Mesendoderm (in vitro differentiated cells): ENCODE measurements at regions not wholly inside any gene's neighbourhood (a gene's known extent, or its start where the extent isn't known, plus 50 kb on each side); places are given as distances from the start of the nearest gene placed in this dataset.

ENCODE experiments used
- DNase-seq: peaks from one replicate; pipeline ENCODE4 v3.0.0; 2013
- H2AK5ac ChIP-seq: 2 replicates; pipeline ENCODE4 v1.6.1; 2013; ENCODE audit warnings: low read length, inconsistent platforms
- H2BK120ac ChIP-seq: 2 replicates; pipeline ENCODE4 v1.6.1; 2013; ENCODE audit warnings: low read depth, mild to moderate bottlenecking, low read length, moderate library complexity, mixed read lengths
- H2BK15ac ChIP-seq: replicated peaks from 2 replicates; pipeline ENCODE4 v1.6.1; 2013; ENCODE audit warnings: low read depth, mild to moderate bottlenecking, moderate library complexity
- H2BK5ac ChIP-seq: 2 replicates; pipeline ENCODE4 v1.6.1; 2013; ENCODE audit warnings: low read length, inconsistent platforms
- H3K18ac ChIP-seq: 2 replicates; pipeline ENCODE4 v1.6.1; 2013; ENCODE audit warnings: mild to moderate bottlenecking, low read length, mixed read lengths
- H3K23ac ChIP-seq: one replicate; pipeline ENCODE4 v1.6.1; 2013; ENCODE audit warnings: low read length
- H3K27ac ChIP-seq: 2 replicates; pipeline ENCODE4 v1.5.1; 2013; ENCODE audit warnings: low read depth, mild to moderate bottlenecking, inconsistent platforms, low read length, moderate library complexity
- H3K27me3 ChIP-seq: 2 replicates; pipeline ENCODE4 v1.6.1; 2013; ENCODE audit warnings: low read length, control low read depth, mild to moderate bottlenecking, inconsistent platforms; ENCODE audit not compliant: insufficient read depth, poor library complexity
- H3K36me3 ChIP-seq: 2 replicates; pipeline ENCODE4 v1.6.1; 2013; ENCODE audit warnings: low read length, inconsistent platforms; ENCODE audit not compliant: control insufficient read depth, insufficient read depth
- H3K4ac ChIP-seq: one replicate; pipeline ENCODE4 v1.6.1; 2013; ENCODE audit warnings: low read depth, mild to moderate bottlenecking, low read length, moderate library complexity
- H3K4me1 ChIP-seq: 2 replicates; pipeline ENCODE4 v1.6.1; 2013; ENCODE audit warnings: low read depth, low read length, inconsistent platforms; ENCODE audit not compliant: control insufficient read depth
- H3K4me2 ChIP-seq: 2 replicates; pipeline ENCODE4 v1.6.1; 2013; ENCODE audit warnings: low read length
- H3K4me3 ChIP-seq: 2 replicates; pipeline ENCODE4 v1.5.1; 2013; ENCODE audit warnings: mild to moderate bottlenecking, low read length
- H3K56ac ChIP-seq: one replicate; pipeline ENCODE4 v1.6.1; 2013; ENCODE audit warnings: low read length
- H3K79me1 ChIP-seq: 2 replicates; pipeline ENCODE4 v1.6.1; 2013; ENCODE audit warnings: low read length, inconsistent platforms
- H3K79me2 ChIP-seq: 2 replicates; pipeline ENCODE4 v1.6.1; 2013; ENCODE audit warnings: mild to moderate bottlenecking, low read length; ENCODE audit not compliant: control insufficient read depth, insufficient read depth
- H3K9ac ChIP-seq: 2 replicates; pipeline ENCODE4 v1.6.1; 2013; ENCODE audit warnings: low read length, inconsistent platforms
- H4K5ac ChIP-seq: one replicate; pipeline ENCODE4 v1.6.1; 2013; ENCODE audit warnings: low read length
- H4K8ac ChIP-seq: one replicate; pipeline ENCODE4 v1.6.1; 2013; ENCODE audit warnings: low read depth, mild to moderate bottlenecking, control low read depth, low read length, moderate library complexity
- WGBS: extraction: QIAGEN DNeasy Blood & Tissue Kit; methylation state at CpG from one replicate; pipeline ENCODE4 v1.1.7; 2013; ENCODE audit warnings: low lambda C conversion rate, missing lambda C conversion rate; ENCODE audit not compliant: insufficient coverage; ENCODE audit errors: extremely low coverage; 5-methylcytosine and 5-hydroxymethylcytosine counted together

- DNase-seq: no peak
- Histone ChIP-seq H2AK5ac (no peak overlapping the region), H2BK5ac (no peak overlapping the region), H3K9ac (no peak overlapping the region), H3K79me2 (no peaks in the 10 kb centered on the region), H3K36me3 (no peaks in the 10 kb centered on the region), H3K4me1 (no peaks in the 10 kb centered on the region), H2BK120ac (no peak overlapping the region), H3K4me2 (no peak overlapping the region), H4K8ac (no peak overlapping the region), H3K4me3 (no peak overlapping the region), H3K18ac (no peak overlapping the region), H3K23ac (no peak overlapping the region), H3K4ac (no peak overlapping the region), H2BK15ac (no peak overlapping the region), H3K79me1 (no peaks in the 10 kb centered on the region), H3K27me3 (no peaks in the 10 kb centered on the region), H3K56ac (no peak overlapping the region), H3K27ac (no peak overlapping the region), H4K5ac (no peak overlapping the region)
- WGBS: no CpG with 5 or more reads among the region's 24 CpGs
These were observed 92.8 kb downstream of the RBFOX3 start for GRCh38 chr17:79517827-79518584.

- no peak overlapping the region for H3K18ac ChIP-seq
- H3K4me2 ChIP-seq: no peak overlapping the region
- no peak overlapping the region for H3K4me3 ChIP-seq
- WGBS: no CpG with 5 or more reads among the region's 21 CpGs
- no peak overlapping the region for H3K23ac ChIP-seq
- no peak overlapping the region for H2BK120ac ChIP-seq
- no peak overlapping the region for H3K9ac ChIP-seq
- H3K4ac ChIP-seq: no peak overlapping the region
- no peak overlapping the region for H4K8ac ChIP-seq
- no peaks in the 10 kb centered on the region for H3K36me3 ChIP-seq
- no peak overlapping the region for H2AK5ac ChIP-seq
- H2BK5ac ChIP-seq: no peak overlapping the region
- H3K4me1 ChIP-seq: no peaks in the 10 kb centered on the region
- H3K27ac ChIP-seq: no peak overlapping the region
- no peaks in the 10 kb centered on the region for H3K79me2 ChIP-seq
- no peaks in the 10 kb centered on the region for H3K79me1 ChIP-seq
- H3K56ac ChIP-seq: no peak overlapping the region
- H2BK15ac ChIP-seq: no peak overlapping the region
- H4K5ac ChIP-seq: no peak overlapping the region
- H3K27me3 ChIP-seq: no peaks in the 10 kb centered on the region
- DNase-seq: no peak
These were observed 94.9 kb downstream of the RBFOX3 start for GRCh38 chr17:79515646-79516571.

DNA sequence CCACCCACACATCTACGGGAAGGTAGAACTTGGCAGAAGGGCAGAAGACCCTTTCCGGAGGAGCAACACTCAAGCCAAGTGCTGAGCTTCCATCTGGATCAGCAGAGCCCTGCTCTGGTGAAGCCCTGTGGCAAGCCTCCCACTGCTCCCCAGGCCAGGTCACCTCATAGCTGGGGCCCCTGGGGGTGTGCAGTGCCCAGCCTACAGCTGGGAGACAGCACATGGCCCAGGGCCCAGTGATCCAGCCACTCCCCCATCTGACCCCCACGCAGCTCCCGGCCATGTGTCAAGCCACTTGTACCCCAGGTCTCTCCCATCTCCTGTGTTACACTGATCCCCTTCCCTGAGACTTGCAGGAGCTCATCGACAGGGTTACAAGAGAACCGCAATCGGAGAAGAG, 95.7 kb downstream of the RBFOX3 start:
- no peak overlapping the region for H3K4ac ChIP-seq
- H3K79me1 ChIP-seq: no peaks in the 10 kb centered on the region
- H4K8ac ChIP-seq: no peak overlapping the region
- no peak overlapping the region for H3K23ac ChIP-seq
- no peak overlapping the region for H3K4me2 ChIP-seq
- no peaks in the 10 kb centered on the region for H3K4me1 ChIP-seq
- H2BK120ac ChIP-seq: no peak overlapping the region
- no peaks in the 10 kb centered on the region for H3K27me3 ChIP-seq
- no peak overlapping the region for H3K9ac ChIP-seq
- H3K4me3 ChIP-seq: no peak overlapping the region
- no peak overlapping the region for H2BK5ac ChIP-seq
- no peak for DNase-seq
- no CpG with 5 or more reads among the region's 7 CpGs for WGBS
- no peak overlapping the region for H4K5ac ChIP-seq
- H3K56ac ChIP-seq: no peak overlapping the region
- H3K18ac ChIP-seq: no peak overlapping the region
- no peak overlapping the region for H2BK15ac ChIP-seq
- no peaks in the 10 kb centered on the region for H3K36me3 ChIP-seq
- no peaks in the 10 kb centered on the region for H3K79me2 ChIP-seq
- H3K27ac ChIP-seq: no peak overlapping the region
- no peak overlapping the region for H2AK5ac ChIP-seq

DNA sequence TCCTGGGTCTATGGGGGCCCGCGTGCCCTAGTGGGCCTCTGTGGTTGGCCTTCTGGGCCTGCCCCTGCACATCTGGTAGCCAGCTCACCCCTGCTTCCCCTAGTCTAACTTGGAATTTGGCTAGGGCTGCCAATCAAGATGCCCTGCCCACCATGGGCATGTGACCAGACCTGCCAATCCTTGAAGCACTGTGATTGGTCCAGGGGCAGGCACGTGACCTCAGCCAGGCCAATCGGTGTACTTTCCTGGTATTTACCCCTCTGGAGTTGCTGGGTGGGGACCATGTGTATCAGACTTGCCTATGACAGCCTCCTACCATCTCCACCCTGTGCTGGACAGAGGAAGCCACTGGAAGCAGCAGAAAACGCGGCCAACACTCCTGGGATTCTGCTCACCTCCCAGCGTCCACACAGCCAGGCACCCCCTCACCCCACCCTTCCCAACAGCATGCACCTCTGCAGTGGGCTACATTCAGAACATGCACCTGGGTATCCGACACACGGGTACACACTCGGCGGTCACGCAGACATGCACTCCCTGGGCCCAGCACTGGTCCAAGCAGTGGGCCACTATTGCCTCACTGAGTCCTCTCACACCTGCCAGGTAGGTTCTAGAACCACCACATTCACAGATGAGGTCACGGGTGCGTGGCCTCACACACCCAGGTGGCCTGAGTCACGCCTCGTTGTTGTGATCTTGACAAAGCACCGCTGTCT, 96.9 kb downstream of the RBFOX3 start:
- Histone ChIP-seq H3K4me3 (no peak overlapping the region), H2BK15ac (no peak overlapping the region), H4K5ac (no peak overlapping the region), H2BK120ac (no peak overlapping the region), H3K4me1 (no peaks in the 10 kb centered on the region), H3K79me2 (no peaks in the 10 kb centered on the region), H3K56ac (no peak overlapping the region), H2AK5ac (no peak overlapping the region), H2BK5ac (no peak overlapping the region), H3K4me2 (no peak overlapping the region), H3K36me3 (no peaks in the 10 kb centered on the region), H3K27me3 (no peaks in the 10 kb centered on the region), H3K9ac (no peak overlapping the region), H3K23ac (no peak overlapping the region), H3K27ac (no peak overlapping the region), H3K4ac (no peak overlapping the region), H3K79me1 (no peaks in the 10 kb centered on the region), H4K8ac (no peak overlapping the region), H3K18ac (no peak overlapping the region)
- DNase-seq: no peak
- no CpG with 5 or more reads among the region's 17 CpGs for WGBS

- no peak overlapping the region for H3K18ac ChIP-seq
- H3K4me2 ChIP-seq: no peak overlapping the region
- H3K4me1 ChIP-seq: no peaks in the 10 kb centered on the region
- WGBS: no CpG with 5 or more reads among the region's 4 CpGs
- H2BK15ac ChIP-seq: no peak overlapping the region
- no peak overlapping the region for H3K9ac ChIP-seq
- no peak for DNase-seq
- no peak overlapping the region for H3K4ac ChIP-seq
- H3K56ac ChIP-seq: no peak overlapping the region
- H2BK120ac ChIP-seq: no peak overlapping the region
- no peak overlapping the region for H3K23ac ChIP-seq
- no peak overlapping the region for H4K5ac ChIP-seq
- H3K79me1 ChIP-seq: no peaks in the 10 kb centered on the region
- H4K8ac ChIP-seq: no peak overlapping the region
- H2AK5ac ChIP-seq: no peak overlapping the region
- H3K36me3 ChIP-seq: no peaks in the 10 kb centered on the region
- no peaks in the 10 kb centered on the region for H3K27me3 ChIP-seq
- H3K27ac ChIP-seq: no peak overlapping the region
- no peak overlapping the region for H2BK5ac ChIP-seq
- no peak overlapping the region for H3K4me3 ChIP-seq
- H3K79me2 ChIP-seq: no peaks in the 10 kb centered on the region
These were observed 97.6 kb downstream of the RBFOX3 start for GRCh38 chr17:79513206-79513605.
